Neural cell (in vitro differentiated cells): ENCODE measurements at regions not wholly inside any gene's neighbourhood (a gene's known extent, or its start where the extent isn't known, plus 50 kb on each side); places are given as distances from the start of the nearest gene placed in this dataset.

ENCODE experiments used
- EP300 ChIP-seq: fragments of 450-650 bp; conservative IDR thresholded peaks from 2 replicates; pipeline ENCODE4 v1.6.1; 2014; ENCODE audit warnings: antibody characterized with exemption, mild to moderate bottlenecking, moderate library complexity; ENCODE audit not compliant: poor library complexity, severe bottlenecking
- EZH2 ChIP-seq: fragments of 200-600, 300-800 bp; shearing (Covaris generic), sonication (generic); IDR thresholded peaks from 2 replicates; pipeline ENCODE4 v1.6.1; 2014; ENCODE audit warnings: antibody characterized with exemption, low read length, borderline replicate concordance, mild to moderate bottlenecking; ENCODE audit not compliant: insufficient read depth, poor library complexity, severe bottlenecking
- MXI1 ChIP-seq: fragments of 450-650 bp; conservative IDR thresholded peaks from 2 replicates; pipeline ENCODE4 v1.6.1; 2014; ENCODE audit warnings: antibody characterized with exemption, mild to moderate bottlenecking; ENCODE audit not compliant: poor library complexity, severe bottlenecking
- RAD21 ChIP-seq: fragments of 450-650 bp; conservative IDR thresholded peaks from 2 replicates; pipeline ENCODE4 v1.6.1; 2014; ENCODE audit warnings: antibody characterized with exemption, mild to moderate bottlenecking, moderate library complexity
- SMC3 ChIP-seq: fragments of 450-650 bp; conservative IDR thresholded peaks from 2 replicates; pipeline ENCODE4 v1.6.1; 2014; ENCODE audit warnings: antibody characterized with exemption, mild to moderate bottlenecking, moderate library complexity; ENCODE audit not compliant: poor library complexity
- TAF1 ChIP-seq: IDR thresholded peaks from 2 replicates; pipeline ENCODE4 v1.6.1; 2012; ENCODE audit warnings: low read depth
- TF ChIP-seq, protein P1 (sequence below): fragments of 450-650 bp; IDR thresholded peaks from 2 replicates; pipeline ENCODE4 v1.5.1; 2014; ENCODE audit warnings: antibody characterized with exemption, mild to moderate bottlenecking, moderate library complexity; ENCODE audit not compliant: poor library complexity, severe bottlenecking

DNA sequence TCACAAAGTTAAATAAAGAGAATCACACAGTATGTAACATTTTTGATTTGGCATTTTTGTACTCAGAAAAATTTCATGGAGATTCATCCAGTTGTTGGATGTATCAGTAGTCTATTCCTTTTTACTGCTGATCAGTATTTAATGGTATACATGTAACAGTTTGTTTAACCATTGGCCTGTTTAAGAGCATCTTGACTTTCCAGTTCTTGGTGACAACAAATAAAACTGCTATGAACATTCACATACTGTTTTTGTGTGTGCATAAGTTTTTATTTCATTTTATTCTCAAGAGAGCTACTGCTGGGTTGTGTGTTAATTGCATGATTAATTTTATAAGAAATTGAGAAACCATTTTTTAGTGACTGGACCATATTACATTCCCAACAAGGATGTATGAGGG lies 694.5 kb upstream of the RAB6C start:
- TF ChIP-seq EZH2 (no peak), EP300 (no peak), MXI1 (no peak), SMC3 (no peak), RAD21 (no peak), TAF1 (no peak)
- TF ChIP-seq, protein P1, sequence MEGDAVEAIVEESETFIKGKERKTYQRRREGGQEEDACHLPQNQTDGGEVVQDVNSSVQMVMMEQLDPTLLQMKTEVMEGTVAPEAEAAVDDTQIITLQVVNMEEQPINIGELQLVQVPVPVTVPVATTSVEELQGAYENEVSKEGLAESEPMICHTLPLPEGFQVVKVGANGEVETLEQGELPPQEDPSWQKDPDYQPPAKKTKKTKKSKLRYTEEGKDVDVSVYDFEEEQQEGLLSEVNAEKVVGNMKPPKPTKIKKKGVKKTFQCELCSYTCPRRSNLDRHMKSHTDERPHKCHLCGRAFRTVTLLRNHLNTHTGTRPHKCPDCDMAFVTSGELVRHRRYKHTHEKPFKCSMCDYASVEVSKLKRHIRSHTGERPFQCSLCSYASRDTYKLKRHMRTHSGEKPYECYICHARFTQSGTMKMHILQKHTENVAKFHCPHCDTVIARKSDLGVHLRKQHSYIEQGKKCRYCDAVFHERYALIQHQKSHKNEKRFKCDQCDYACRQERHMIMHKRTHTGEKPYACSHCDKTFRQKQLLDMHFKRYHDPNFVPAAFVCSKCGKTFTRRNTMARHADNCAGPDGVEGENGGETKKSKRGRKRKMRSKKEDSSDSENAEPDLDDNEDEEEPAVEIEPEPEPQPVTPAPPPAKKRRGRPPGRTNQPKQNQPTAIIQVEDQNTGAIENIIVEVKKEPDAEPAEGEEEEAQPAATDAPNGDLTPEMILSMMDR: no peak
